NCI-H1048 (cell line): ENCODE measurements at regions not wholly inside any gene's neighbourhood (a gene's known extent, or its start where the extent isn't known, plus 50 kb on each side); places are given as distances from the start of the nearest gene placed in this dataset.
A peak's percentile ranks its signal among the peaks of the same experiment; 100 is the strongest.
"Not testable (repeated sequence)": the region's sequence is repeated elsewhere in the genome, so short reads cannot be mapped to it uniquely, and the experiment has no call there.

Experiments used
- DNase-seq: peaks from one replicate; lab custom pipeline; 2025; lab: John Stamatoyannopoulos, UW

DNA sequence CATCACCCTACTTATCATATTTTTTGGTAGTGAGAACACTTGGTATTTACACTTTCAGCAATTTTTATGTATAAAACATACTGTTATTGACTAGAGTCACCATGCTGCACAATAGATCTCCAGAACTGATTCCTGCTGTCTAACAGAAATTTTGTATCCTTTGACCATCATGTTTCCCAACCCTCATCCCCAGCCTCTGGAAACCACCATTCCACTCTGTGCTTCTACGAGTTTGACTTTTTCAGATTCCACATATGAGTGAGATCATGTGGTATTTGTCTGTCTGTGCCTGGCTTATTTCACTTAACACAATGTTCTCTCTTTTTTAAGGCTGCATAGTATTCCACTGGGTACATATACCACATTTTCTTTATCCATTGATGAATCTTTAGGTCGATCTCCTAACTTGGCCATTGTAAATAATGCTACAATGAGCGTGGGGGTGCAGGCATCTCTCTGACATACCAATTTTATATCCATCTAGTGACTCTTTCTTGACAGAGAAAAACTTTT lies 115.9 kb upstream of the RUNX1 start:
- no peak for DNase-seq

DNA sequence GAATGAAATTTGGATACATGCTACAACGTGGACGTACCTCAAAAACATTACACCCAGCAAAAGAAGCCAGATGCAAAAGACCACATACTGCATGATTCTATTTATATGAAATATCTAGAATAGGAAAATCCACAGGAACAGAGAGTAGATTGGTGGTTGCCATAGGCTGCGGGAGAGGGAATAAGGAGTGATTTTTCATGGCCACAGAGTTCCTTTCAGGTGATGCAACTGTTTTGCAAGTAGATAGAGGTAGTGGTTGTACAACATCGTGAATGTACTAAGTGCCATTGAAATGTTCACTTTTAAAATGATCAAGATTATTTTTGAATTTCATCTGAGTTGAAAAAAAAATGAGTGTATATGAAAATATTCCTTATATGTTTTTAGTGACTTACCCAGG lies 115.3 kb upstream of the RUNX1 start:
- no peak for DNase-seq

DNA sequence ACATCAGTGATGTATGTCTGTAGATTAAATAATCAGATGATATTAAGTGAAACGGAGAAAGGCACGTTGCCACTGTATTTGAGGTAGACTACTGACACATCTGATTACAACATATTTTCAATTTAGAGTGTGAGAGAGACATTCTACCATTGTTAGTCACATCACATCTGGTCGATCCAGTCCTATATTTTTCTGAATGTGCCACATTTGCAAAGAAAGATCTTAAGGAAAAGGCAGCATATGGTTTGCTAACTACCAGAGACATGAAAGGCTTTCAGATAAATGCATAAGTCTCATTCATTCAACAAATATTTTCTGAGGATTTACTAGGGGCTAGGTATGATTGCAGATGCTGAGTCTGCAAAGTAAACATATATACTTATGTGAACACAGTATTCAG lies 114.3 kb upstream of the RUNX1 start:
- no peak for DNase-seq

DNA sequence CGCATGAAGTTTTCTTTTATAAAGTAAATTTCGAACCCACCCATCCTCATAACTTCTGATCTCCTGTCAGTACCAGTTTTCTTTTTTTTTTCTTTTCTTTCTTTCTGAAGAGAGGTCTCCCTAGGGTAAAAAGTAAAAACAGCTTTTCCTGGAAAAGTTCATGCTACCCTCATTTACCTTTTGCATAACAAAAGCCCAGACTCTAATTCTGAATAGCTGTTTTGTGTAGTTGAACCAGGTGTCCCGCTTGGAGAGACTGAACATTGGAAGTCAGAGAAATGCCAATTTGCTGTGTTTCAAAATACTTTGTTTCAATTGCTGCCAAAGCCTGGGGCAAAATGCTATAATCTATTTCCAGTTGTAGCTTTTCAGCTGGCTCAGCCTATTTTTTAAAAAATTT lies 113.7 kb upstream of the RUNX1 start:
- no peak for DNase-seq

DNA sequence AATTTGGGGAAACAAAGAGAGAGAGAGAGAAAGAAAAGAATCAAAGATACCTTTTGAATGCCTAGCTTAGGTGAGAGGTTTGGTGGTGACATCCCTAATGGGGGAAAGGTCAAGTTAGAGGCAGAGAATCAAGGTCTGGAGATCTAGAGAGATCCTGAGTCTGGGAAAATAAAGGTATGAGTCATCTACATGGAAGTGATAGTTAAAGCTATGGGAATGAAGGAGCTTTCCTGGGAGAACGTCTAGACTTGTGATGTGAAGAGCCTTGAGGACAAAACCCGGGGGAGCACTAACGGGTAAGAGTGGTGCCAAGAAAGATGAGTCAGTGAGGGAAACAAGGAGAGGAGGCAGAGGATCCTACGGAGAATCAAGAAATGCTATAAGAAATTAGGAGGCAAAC lies 110.8 kb upstream of the RUNX1 start:
- DNase-seq = no peak

DNA sequence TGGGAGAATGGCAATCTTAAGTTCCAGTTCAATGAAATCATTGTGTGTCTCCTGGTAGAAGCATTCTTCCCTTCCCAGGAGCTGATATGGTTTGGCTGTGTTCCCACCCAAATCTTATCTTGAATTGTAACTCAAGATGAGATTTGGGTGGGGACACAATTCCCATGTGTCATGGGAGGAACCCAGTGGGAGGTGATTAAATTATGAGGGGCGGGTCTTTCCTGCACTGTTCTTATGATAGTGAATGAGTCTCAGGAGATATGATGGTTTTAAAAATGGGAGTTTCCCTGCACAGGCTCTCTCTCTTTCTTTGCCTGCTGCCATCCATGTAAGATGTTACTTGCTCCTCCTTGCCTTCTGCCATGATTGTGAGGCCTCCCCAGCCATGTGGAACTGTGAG lies 108.3 kb upstream of the RUNX1 start:
- DNase-seq = not testable (repeated sequence)

DNA sequence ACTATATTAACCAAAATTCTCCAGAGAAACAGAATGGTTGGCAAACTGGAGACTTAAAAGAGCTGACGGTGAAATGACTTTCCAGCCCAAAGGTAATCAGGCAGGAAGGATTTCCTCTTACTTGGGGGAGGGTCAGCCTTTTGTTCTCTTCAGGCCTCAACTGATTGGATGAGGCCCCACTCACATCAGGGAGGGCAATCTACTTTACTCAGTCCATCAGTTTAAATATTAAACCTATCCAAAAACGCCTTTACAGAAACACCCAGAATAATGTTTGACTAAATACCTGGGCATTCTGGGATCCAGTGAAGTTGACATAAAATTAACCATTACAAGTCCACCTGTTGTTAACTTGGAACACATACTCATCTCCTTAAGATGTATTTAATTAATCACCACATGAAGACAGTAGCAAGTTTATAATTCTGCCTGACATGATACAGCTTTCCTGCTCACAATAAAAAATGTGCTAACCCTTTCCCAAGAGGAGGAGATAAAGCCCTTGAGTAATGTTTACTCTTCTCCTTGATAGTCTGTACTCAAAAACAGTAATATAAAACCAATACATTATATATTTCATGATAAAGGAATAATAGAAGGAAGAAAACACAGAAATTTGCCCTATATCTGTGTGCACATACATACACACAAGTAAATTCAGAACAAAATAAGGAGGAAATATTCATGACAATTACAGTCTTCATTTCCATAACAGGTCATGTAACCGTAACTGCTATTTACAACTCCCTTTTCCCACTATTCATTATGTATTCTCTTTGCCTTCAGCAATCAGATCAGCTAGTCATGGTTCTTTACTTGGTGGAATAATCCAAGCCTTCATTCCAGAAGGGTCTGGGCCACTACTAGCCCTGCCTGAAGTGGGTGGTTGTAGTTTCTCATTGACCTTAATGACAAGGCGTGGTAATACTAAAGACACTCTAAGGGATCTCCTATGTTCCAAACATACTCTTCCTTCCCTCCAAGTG lies 107.5 kb upstream of the RUNX1 start:
- DNase-seq = no peak

DNA sequence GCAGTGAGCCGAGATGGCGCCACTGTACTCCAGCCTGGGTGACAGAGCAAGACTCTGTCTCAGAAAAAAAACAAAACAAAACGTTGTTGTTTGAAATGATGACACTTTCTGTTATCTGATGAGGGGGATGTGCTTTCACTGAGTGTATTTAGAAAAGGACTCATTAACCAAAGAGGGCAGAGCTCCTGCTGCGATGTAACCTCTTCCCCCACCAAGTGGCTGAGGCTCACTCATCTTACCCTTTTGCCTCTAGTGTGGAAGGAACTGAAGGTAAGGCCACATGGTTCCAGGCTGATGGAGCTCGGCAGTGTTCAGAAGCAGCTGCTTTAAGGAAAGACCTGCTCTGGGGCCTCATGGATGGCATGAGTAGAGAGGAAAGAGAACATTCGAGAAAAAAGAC lies 105.7 kb upstream of the RUNX1 start:
- DNase-seq = no peak

DNA sequence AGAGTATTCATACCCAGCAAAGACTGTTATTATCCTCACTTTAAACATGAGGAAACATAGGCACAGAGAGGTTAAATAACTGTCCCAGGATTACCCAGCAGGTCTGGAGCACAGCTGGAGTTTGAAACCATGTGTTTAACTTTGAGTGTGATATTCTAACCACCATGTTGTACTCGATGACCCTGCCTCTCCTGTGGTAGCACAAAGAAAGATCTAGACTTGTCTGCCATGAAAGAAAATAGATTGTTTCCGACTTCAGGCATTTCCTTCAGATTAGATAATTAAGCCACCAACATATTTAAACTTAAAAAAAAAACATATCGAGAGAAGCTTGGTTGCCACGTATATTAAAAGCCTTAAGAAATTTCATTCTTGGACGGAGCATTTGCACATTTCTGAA lies 104.6 kb upstream of the RUNX1 start:
- no peak for DNase-seq

DNA sequence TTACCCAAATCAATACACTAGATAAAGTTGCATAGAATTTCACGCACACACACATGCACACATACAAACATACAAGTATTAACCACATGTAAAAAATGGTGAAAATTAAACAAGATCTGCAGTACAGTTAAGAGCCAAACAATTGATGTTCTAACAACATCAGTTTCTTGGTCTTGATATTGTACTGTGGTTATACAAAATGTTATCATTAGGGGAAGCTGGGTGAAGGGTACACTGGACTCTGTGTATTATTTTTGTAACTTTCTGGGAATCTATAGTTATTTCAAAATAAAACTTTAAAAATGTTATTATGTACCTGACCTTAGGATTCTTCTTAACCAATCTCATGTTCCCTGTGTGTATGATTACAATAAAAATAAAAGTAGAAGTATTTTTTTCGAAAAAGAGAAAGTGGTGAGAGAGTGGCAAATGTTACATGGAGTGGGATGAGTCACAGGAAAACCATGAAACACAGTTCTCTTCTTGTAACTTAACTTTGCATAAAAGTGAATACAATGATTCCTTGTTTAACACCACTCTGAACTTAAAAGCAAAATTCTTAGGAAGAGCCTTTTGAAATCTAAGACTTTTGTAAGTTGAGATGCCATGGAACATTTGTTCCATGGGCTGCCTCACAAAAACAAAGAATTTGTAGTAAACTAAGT lies 101.6 kb upstream of the RUNX1 start:
- no peak for DNase-seq

DNA sequence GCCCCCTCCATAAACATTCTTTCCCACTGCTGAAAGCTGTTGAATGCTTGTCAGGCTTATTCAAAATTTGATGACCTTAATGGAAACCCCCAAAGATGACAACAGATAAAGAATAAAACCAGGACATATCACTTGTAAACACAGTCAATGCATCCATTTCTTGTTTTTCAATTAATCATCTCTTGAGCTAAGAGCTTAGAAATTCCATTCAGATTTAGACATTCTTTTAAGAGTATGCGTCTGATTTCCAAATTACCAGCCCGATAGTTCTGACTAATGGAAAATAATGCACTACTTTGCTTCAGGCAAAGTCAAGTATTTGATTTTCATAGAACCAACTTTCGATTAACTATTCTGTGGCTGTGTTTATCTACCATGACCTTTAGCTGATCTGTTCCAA lies 100.6 kb upstream of the RUNX1 start:
- no peak for DNase-seq

DNA sequence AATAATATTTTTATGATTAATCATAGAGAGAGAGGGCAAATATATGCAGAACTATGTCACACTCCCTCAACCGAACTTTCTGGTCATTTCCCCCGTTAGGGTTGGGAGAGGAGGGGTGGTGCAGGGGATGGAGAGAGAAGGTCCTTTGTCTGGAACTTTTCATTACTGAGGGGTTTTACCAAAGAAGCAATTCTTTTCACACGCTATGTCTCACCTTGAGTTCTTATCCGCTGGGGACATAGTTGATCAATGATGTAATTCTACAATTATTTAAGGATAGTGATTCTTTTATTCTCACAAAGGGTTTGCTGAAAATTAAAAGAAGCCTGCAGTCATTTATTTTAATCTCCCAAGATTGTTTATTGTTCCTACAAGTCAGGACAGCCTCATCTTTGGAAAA lies 98.3 kb upstream of the RUNX1 start:
- DNase-seq = no peak

DNA sequence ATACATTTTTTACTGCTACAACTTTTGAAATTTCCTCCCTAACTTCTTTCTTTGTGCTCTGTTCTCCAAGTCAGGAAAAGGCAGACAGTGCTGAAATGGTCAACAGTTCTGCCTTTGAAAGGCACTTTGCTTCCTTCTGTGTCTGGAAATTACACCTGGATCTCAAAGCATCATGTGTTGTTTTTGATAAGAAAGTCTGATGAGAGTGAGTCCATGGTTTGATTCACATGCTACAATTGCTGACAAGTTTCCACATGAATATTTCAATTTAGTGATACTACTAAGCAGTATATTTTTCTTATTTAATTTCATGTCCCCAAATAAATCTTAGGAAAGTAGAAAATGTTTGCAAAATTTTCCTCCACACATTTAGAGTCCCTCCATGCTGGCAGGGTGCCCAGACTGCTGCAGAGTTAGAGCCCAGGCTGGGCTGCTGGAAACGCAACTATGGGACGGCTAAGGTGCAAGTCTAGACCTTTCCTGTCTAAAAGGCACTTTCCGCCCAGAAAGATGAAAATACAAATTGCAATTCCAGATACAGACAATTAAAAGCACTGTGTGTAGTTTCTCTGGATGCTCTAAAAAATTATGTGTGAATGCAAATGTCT lies 96.6 kb upstream of the RUNX1 start:
- DNase-seq = peak; percentile 16

DNA sequence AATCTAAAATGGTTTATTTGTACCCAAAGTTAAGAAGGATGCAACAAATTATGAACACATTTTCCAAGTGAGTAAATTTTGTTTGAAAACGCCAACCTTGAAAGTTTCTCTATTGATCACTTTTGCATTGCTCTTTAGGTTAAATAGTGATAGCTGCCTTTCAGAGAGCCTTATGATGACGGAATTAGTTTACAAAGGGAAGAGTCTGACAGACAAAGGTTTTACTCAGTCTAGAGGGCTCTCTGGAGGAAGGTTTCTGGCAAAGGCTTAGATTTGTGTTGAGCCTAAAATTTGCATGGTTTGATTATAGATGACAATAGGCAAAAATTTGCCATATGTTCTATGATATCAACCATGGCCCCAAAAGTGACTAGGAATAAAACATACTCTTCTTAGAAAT lies 95.9 kb upstream of the RUNX1 start:
- no peak for DNase-seq

DNA sequence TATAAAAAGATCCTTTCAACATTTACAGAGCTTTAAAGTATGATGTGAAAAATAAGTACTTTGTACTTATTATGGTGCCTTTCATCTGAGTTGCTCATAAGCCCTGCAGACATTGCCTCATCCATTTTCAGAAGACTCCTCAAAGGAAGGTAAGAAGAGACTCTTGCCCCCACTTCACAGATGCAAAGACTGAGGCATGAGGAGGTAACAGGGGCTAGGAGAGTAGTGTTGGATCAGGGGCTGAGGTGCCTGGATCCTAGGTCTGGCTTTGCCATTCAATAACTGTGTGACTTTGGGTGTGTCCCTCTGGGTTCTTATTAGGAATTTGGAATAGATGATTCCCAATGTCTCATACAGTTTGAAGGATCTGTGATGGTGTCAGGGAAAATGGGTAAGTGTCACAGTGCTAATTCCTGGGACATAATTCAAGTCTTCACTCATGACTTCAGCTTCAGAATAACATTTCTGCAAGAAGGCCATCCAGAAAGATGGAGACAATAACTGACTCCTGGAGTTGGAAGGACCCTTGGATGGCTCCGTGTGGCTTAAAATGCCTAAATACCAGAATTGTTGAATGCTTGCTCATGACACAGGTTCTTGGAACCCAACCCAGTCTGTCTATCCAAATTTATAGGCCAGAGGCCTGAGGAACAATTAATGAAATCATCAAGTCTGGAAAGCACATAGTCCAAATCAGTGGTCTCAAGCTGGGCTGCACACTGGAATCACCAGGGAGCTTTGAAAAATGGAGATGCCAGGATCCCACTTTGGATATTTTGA lies 93.1 kb upstream of the RUNX1 start:
- DNase-seq = no peak

DNA sequence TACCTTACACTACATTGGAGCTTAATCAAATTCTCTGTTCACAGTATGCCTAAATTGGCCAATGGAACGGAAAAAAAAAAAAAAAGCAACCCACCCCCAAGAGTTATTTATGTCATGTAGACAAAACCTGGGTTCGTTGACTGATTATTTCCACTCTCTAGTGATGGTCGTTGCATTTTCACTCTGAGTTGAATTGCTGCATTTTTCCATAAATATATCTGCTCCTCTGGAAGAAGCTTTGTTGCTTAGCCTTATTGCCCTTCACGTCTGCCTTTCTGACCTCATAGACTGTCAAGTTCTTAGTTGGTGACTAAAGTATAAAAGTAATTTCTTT lies 90.2 kb upstream of the RUNX1 start:
- DNase-seq = no peak

DNA sequence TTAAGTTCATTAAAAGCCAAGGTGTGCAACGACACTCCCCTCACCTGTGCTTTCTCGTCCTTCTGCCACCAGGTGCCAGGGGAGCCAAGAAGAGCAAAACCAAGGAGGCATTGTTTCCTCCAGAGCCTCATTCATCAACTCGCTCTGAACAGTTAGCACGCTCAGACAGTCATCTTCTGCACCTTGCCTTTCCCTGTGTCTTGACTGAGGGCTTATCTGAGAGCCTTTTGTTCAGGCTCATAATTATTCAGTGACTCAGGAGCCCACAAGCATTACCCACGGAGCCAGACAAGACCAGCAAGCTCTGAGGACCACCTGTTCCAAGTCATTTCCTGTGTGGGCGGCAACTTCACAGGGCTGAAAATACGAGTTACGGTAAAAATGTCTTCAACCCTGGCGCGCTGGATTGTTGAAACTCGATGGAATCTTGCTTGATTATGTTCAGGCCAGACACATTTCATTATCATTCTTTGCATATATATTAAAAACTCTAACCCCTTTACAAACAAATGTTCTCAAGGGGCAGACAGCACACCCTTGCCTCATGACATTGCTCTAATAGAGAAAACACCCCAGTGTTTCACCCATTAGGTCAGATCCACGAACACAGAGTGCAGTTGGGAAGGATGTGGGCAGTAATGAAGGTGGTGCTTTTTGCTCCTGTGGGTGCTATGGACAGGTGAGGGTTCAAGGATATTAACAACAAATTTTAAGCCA lies 89.7 kb upstream of the RUNX1 start:
- no peak for DNase-seq

DNA sequence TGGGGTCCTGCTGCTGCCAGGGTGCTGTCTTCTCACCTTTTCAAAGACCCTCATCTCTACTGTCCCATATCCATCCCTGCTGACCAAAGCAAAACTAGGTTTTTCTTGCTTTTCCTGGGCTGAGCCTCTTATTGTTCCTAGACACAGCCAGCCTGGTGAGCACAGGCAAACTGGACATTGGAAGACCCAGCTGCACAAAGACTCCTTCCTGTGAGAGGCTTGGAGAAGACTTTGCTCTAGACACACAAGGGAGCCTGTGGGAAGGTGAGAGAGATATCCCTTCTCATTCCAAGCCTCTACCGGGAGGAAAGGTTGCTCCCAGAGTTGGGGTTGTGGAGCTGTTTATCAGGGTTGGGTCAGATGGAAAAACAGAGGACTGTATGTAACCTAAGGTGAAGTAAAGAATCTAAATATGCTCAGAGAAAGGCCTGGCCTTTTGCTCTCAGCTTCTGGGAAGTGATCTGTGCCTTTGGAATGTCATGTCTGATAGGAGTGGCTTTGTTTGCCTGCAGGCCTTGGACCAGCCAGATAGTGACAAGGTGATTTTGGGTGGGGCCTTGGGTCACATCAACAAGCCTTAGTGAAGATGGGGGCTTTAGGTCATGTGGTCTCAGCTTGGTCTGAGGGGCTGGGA lies 87.6 kb upstream of the RUNX1 start:
- no peak for DNase-seq

DNA sequence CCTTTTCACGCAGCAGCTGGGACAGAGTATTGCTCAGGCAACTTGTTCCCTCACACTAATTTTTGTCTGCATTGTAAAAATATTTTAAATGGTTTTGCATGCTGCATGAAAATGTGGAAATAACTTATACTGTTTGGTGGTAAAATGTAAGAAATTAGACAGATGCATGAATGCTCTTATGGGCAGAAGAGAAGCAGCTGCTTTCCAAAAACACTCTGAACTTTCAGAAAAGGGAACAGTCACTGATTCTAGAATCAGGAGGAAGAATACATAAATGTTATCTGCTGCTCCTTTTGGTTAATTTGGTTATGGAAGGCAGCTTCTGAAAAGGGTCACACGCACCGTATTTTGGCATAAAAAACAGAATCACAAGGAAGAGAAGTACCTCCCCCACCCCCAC lies 87.0 kb upstream of the RUNX1 start:
- DNase-seq = no peak

DNA sequence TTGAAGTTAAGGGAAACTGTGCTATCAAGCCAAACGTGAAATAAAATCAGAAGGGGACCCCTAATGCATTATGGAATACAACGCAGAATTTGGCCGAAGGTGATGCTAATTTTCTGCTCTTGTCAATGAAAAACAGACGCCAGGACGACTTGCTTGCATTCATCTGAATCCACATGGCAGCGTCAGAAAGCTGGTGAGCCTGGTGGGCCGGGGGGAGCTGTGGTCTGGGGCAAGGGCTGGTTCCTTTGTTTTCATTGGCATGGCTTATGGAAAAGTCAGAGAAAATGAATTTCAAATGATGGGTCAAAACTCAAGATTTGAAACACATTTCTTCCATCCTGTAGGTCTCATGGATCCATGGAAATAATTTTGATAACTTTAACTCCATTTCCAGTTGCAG lies 86.4 kb upstream of the RUNX1 start:
- no peak for DNase-seq

DNA sequence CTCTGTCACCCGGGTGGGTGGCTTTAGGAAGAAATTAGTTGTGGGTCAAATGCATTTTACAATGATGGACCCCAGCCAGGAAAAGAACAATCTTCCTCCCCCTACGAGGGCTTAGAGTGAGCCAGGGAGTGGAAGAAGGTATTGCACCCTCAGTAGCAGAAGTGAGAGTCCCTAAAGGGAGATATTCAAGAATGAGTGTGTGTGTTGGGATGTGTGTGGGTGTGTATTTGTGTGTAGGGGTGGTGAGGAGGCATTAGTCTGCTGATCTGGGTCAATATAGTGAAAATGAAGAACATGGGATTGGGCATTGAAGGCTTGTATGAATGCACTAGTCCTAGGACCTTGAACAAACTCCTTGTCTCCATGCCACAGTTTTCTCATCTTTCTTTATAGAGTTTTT lies 85.2 kb upstream of the RUNX1 start:
- no peak for DNase-seq
